ENCODE measurements at regions not wholly inside any gene's neighbourhood (a gene's known extent, or its start where the extent isn't known, plus 50 kb on each side); places are given as distances from the start of the nearest gene placed in this dataset.
A peak's percentile ranks its signal among the peaks of the same experiment; 100 is the strongest.

- H4K20me1 ChIP-seq (replicated peaks; ENCODE audit: control insufficient read depth, extremely low read depth, insufficient read depth, low read length): no peaks in the 10 kb centered on the region
- no TSS peak for BruUV-seq (replicated peaks)
- no peak overlapping the region for H3K4me3 ChIP-seq (replicated peaks in 1 of 3; ENCODE audit: insufficient read depth in 1 of 3, low read depth in 1 of 3, low read length in 3 of 3)
- H3K4me2 ChIP-seq (ENCODE audit: insufficient read depth, low read length): no peak overlapping the region
- H3K9ac ChIP-seq (replicated peaks; ENCODE audit: extremely low read depth, insufficient read depth, low read length): no peak overlapping the region
- no peaks in the 10 kb centered on the region for H3K4me1 ChIP-seq (ENCODE audit: control insufficient read depth, extremely low read depth, insufficient read depth, low read length)
- no peaks in the 10 kb centered on the region for H3K9me3 ChIP-seq (replicated peaks; ENCODE audit: control insufficient read depth, insufficient read depth, low read length)
- no peaks in the 10 kb centered on the region for H3K79me2 ChIP-seq (ENCODE audit: control insufficient read depth, insufficient read depth, low read length)
- DNase-seq (ENCODE audit: low read depth, low spot score): no peak
- intact Hi-C loops (cut with micrococcal nuclease): no loop called here
- H2AFZ ChIP-seq (ENCODE audit: low read depth, low read length): no peak overlapping the region
- dilution Hi-C loops (cut with MboI; ENCODE audit: extremely low pct_ligation_motif_present, low sequenced_read_pairs): no loop called here
- ChIA-PET CTCF (no interaction called here), POLR2A (no interaction called here)
- H3K36me3 ChIP-seq (ENCODE audit: control insufficient read depth in 2 of 2, extremely low read depth in 1 of 2, insufficient read depth in 2 of 2, low read length in 2 of 2): no peaks in the 10 kb centered on the region
- peak; percentile 60 for FAIRE-seq
- H3K27me3 ChIP-seq (ENCODE audit: control insufficient read depth in 2 of 2, insufficient read depth in 2 of 2, low read length in 2 of 2): no peaks in the 10 kb centered on the region
- H3K9me1 ChIP-seq (replicated peaks; ENCODE audit: control insufficient read depth, extremely low read depth, insufficient read depth, low read length): no peaks in the 10 kb centered on the region
- TF ChIP-seq CTCF (IDR thresholded peaks at IDR 0.05; ENCODE audit: extremely low read depth in 1 of 2, insufficient read depth in 1 of 2, low read depth in 1 of 2, low read length in 2 of 2): no peak
- TF ChIP-seq EZH2 (IDR thresholded peaks at IDR 0.05; ENCODE audit: borderline replicate concordance, low read depth, low read length, severe bottlenecking): no peak
- no peak for TF ChIP-seq MAX (IDR thresholded peaks at IDR 0.05; ENCODE audit: insufficient read depth, insufficient read length)
- no peak for TF ChIP-seq GATA2 (IDR thresholded peaks at IDR 0.05; ENCODE audit: insufficient read depth, insufficient read length, low read depth, low read length)
- no peak for TF ChIP-seq POLR2AphosphoS5 (IDR thresholded peaks at IDR 0.05; ENCODE audit: insufficient read depth, low read depth, low read length)
- no peak for TF ChIP-seq FOS (IDR thresholded peaks at IDR 0.05; ENCODE audit: borderline replicate concordance, insufficient read depth, low read length)
- TF ChIP-seq MYC (IDR thresholded peaks at IDR 0.05; ENCODE audit: low read depth, low read length): no peak
- no peak for TF ChIP-seq JUN (IDR thresholded peaks at IDR 0.05; ENCODE audit: borderline replicate concordance, insufficient read depth, insufficient read length, low read depth)
- H3K27ac ChIP-seq (ENCODE audit: insufficient read depth, low read depth, low read length): no peak overlapping the region
Observed at GRCh38 chr2:75892490-75892889, 181.8 kb upstream of the GCFC2 start.

Measured in endothelial cell of umbilical vein (primary cell).